Cardiac fibroblast (primary cell): ENCODE measurements at regions not wholly inside any gene's neighbourhood (a gene's known extent, or its start where the extent isn't known, plus 50 kb on each side); places are given as distances from the start of the nearest gene placed in this dataset.

Source experiments
- DNase-seq, 2 donors: peaks; one replicate each; pipeline versions ENCODE4 v3.0.0 to v3.0.0-alpha.2; 2010; ENCODE audit warnings: low read depth in 2 of 2
- H3K4me3 ChIP-seq, 2 donors: replicated peaks in 1 of 2; 1 replicate in 1 of 2; 2 replicates in 1 of 2; pipeline ENCODE4 v1.5.1; 2011; ENCODE audit warnings: low read depth in 2 of 2, low read length in 2 of 2, mild to moderate bottlenecking in 2 of 2, moderate library complexity in 1 of 2
- TF ChIP-seq, protein P1 (sequence below): IDR thresholded peaks from one replicate; pipeline ENCODE4 v1.5.1; 2011; ENCODE audit warnings: low read depth, mild to moderate bottlenecking, low read length, inconsistent platforms

DNA sequence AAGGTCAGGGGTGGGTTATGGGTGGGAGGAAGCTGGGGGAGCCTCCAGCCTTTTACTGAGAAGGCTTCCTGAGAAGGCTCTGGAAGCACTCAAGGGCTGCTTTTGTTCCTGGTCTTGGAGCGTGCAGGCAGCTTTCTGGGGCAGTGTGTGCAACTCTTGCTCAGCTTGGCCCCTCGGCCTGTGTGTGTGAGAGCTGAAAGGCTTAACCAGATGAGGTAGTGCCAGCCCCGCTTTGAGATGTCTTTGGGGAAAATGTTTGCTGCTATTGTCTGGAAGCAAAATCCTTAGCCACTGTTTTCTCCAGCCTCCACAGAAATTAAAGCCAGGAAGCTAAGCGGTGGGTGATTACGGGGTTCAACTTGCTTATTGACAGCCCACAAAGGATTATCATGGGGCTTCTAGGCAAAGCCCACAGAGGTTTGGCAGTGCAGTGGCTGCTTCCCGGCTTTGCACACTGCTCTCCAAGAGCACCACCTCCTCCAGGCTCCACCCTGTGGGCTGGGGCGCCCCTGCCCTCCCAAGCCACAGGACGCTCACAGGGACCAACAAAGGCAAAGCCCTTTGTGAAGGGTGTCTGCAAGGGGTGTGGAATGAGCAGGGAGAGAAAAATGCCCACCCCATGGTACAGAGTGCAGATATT lies 121.7 kb upstream of the TLE3 start:
- TF ChIP-seq, protein P1, sequence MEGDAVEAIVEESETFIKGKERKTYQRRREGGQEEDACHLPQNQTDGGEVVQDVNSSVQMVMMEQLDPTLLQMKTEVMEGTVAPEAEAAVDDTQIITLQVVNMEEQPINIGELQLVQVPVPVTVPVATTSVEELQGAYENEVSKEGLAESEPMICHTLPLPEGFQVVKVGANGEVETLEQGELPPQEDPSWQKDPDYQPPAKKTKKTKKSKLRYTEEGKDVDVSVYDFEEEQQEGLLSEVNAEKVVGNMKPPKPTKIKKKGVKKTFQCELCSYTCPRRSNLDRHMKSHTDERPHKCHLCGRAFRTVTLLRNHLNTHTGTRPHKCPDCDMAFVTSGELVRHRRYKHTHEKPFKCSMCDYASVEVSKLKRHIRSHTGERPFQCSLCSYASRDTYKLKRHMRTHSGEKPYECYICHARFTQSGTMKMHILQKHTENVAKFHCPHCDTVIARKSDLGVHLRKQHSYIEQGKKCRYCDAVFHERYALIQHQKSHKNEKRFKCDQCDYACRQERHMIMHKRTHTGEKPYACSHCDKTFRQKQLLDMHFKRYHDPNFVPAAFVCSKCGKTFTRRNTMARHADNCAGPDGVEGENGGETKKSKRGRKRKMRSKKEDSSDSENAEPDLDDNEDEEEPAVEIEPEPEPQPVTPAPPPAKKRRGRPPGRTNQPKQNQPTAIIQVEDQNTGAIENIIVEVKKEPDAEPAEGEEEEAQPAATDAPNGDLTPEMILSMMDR = no peak
- no peak for DNase-seq
- no peak overlapping the region for H3K4me3 ChIP-seq

DNA sequence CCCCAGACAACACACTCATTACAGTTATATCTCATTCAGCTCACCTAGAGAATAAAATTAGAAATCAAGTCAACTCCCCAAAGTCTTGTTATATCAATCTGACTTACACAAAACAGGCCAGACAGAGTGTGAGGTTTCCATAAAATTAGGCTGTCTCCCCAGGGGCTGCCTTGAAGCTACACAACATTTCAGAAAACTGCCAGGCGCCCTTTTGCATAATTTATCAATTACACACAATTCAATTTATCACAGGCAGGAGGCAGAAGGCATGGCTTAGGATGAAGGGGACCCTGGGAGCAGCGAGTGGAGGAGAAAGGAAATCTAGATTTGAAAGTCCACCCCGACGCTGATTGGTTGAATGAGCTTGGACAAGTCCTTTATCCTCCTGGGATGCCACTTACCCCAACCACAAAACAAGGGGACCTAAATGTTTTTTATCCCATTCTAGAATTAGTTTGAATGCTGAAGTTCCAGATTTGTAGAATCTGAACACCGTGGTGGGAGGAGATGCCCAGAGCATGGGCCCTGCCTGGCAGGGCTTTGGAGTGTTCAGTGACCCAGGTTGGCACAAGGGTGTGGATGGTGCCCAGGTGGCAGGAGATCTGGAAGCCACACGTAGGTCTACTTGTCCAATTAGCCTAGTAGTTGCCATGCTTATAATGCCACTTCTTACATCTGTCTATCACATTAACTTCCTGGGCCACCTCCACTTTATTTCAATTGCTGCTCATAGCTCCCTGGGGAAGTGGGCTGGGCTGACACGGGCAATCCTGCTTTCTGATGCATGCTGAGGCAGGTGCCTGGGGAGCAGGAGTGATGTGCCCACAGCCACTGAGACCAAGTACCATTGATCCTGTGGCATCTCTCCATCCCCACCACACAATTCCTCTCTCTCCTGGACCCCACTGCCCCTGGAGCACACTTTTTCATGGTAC lies 119.8 kb upstream of the TLE3 start:
- no peak for DNase-seq
- H3K4me3 ChIP-seq = no peak overlapping the region
- TF ChIP-seq, protein P1 = no peak

DNA sequence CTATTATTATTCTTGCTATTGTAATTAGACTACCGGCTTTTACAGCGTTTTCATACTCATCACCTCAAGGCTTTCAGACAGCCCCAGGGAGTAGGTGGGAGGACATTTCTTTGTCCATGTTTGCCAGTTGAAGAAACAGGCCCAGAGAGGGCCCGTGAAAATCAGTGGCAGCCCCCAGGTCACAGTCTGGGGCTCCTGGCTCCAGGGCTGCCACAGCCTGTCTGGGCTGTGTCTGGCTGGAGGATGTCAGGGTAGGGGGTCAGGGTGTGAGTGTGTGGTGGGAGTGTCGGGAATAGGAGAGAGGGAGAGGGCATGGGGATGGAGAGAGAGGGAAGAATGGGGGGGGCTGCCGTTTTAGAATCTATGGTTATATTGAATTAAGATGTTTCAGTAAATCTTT lies 118.2 kb upstream of the TLE3 start:
- no peak overlapping the region for H3K4me3 ChIP-seq
- no peak for DNase-seq
- TF ChIP-seq, protein P1 = no peak

DNA sequence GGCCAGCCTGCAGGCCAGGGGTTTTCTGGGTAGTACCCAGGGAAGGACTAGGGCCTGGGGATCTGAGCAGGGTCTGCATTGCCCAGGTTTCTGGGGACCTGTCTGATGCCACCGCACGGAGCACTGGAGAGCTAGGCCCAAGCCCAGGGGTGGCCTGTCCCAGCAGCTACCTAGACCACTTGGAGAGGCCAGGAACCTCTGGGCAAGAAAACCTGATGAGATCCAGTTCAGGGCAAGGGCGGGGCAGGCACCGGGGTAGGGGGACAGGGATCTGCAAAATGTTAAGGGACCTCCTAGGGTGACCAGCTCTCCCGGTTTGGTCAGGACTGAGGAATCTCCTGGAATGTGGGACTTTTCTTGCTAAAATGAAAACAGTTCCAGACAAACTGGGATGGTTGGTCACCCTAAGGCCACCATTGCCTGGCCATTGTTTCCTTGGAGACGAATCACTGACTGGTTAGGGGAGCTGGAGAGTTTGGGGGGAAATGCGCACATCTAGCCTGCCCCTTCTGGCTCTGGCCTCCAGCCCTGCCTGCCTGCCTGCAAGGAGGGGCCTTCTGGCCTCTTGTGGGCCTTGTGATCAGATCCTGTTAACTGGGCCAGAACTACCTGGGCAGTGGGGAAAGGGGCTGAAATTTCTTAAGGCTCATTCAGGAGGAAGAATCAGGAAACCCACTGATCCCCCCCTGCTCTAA lies 117.4 kb upstream of the TLE3 start:
- DNase-seq = no peak
- TF ChIP-seq, protein P1 = no peak
- no peak overlapping the region for H3K4me3 ChIP-seq

DNA sequence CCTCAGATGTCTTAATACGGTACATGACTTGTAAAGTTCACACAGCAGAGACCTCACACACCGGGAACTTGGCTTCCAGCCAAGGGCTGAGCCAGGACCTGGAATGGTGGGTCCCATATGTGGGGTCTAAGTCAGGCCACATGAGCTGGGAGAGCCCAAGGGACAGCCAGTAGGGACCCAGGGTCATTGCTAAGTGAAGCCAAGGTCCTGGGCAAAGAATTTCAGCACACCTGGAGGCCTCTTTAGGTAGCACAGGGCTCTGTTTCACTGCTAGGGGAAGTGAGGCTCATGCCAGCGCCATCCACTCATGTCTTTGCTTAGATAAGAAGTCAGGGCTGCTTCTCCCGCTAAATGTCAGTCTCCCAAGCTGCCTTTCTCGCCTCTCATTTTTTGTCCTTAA lies 116.6 kb upstream of the TLE3 start:
- TF ChIP-seq, protein P1 = no peak
- DNase-seq = no peak
- H3K4me3 ChIP-seq = no peak overlapping the region

DNA sequence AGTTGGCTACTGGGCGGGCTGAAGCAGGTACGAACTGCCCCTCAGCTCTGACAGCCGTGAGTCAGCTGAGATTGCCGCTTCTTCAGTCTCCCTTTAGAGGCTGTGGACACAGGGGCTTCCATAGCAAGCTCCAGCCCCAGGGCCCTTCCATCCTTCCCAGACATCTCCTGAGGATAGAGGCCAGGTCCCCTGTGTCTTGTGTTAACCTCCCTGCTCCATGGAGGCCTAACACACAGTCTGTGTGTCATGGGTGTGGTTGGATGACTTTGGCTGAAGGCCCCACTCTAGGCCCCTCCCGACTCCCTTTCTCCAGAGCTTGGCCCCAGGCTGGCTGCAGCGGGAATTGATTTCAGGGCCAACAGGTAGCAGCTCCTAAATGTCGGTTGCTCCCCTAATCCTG lies 116.1 kb upstream of the TLE3 start:
- H3K4me3 ChIP-seq = no peak overlapping the region
- no peak for DNase-seq
- TF ChIP-seq, protein P1 = no peak
